Mesenchymal stem cell (in vitro differentiated cells and primary cell): ENCODE measurements at regions not wholly inside any gene's neighbourhood (a gene's known extent, or its start where the extent isn't known, plus 50 kb on each side); places are given as distances from the start of the nearest gene placed in this dataset.

Experiments
- DNase-seq: peaks from one replicate; pipeline ENCODE4 v3.0.0-alpha.2; 2013
- H2AFZ ChIP-seq: one replicate; pipeline ENCODE4 v1.6.1; 2013; ENCODE audit warnings: low read depth, mild to moderate bottlenecking, control low read depth, inconsistent platforms, low read length, moderate library complexity
- H2AK5ac ChIP-seq: 2 replicates; pipeline ENCODE4 v1.6.1; 2013; ENCODE audit warnings: low read length, moderate library complexity, mild to moderate bottlenecking, inconsistent platforms; ENCODE audit not compliant: severe bottlenecking
- H2BK120ac ChIP-seq: one replicate; pipeline ENCODE4 v1.6.1; 2013; ENCODE audit warnings: low read depth, mild to moderate bottlenecking, inconsistent platforms, low read length, moderate library complexity
- H2BK12ac ChIP-seq, 2 experiments: one replicate each; pipeline ENCODE4 v1.6.1; 2013; ENCODE audit warnings: inconsistent platforms in 2 of 2, low read length in 2 of 2, mild to moderate bottlenecking in 2 of 2, moderate library complexity in 2 of 2, control low read depth in 1 of 2
- H2BK15ac ChIP-seq: one replicate; pipeline ENCODE4 v1.6.1; 2013; ENCODE audit warnings: mild to moderate bottlenecking, low read depth, inconsistent platforms; ENCODE audit not compliant: poor library complexity, severe bottlenecking
- H2BK5ac ChIP-seq: 2 replicates; pipeline ENCODE4 v1.6.1; 2013; ENCODE audit warnings: low read depth, mild to moderate bottlenecking, low read length, control low read depth, inconsistent platforms; ENCODE audit not compliant: poor library complexity, severe bottlenecking
- H3K14ac ChIP-seq, 2 experiments: one replicate each; pipeline ENCODE4 v1.6.1; 2013; ENCODE audit warnings: inconsistent platforms in 2 of 2, low read length in 2 of 2, control low read depth in 1 of 2, mild to moderate bottlenecking in 1 of 2, moderate library complexity in 1 of 2
- H3K18ac ChIP-seq, 2 experiments: one replicate each; pipeline ENCODE4 v1.6.1; 2013; ENCODE audit warnings: inconsistent platforms in 2 of 2, low read length in 2 of 2, control low read depth in 1 of 2, low read depth in 1 of 2, mild to moderate bottlenecking in 1 of 2
- H3K23ac ChIP-seq, 2 experiments: one replicate each; pipeline ENCODE4 v1.6.1; 2013; ENCODE audit warnings: inconsistent platforms in 2 of 2, low read length in 2 of 2, mild to moderate bottlenecking in 2 of 2, moderate library complexity in 2 of 2, control low read depth in 1 of 2
- H3K27ac ChIP-seq: 2 replicates; pipeline ENCODE4 v1.5.1; 2013; ENCODE audit warnings: mild to moderate bottlenecking, moderate library complexity, low read length, control low read depth, inconsistent platforms; ENCODE audit not compliant: poor library complexity, severe bottlenecking
- H3K27me3 ChIP-seq, 2 experiments: 2 replicates each; pipeline versions ENCODE4 v1.6.1 to v1.7.0; 2013; ENCODE audit warnings: low read length in 2 of 2, mild to moderate bottlenecking in 2 of 2, moderate library complexity in 2 of 2, control low read depth in 1 of 2, inconsistent platforms in 1 of 2; ENCODE audit not compliant: control insufficient read depth in 1 of 2, insufficient read depth in 1 of 2
- H3K36me3 ChIP-seq, 2 experiments: 2 replicates each; pipeline versions ENCODE4 v1.6.1 to v1.7.0; 2013; ENCODE audit warnings: low read length in 2 of 2, control low read depth in 1 of 2, inconsistent platforms in 1 of 2, low read depth in 1 of 2, mild to moderate bottlenecking in 1 of 2; ENCODE audit not compliant: insufficient read depth in 2 of 2, control insufficient read depth in 1 of 2
- H3K4ac ChIP-seq, 2 experiments: one replicate each; pipeline ENCODE4 v1.6.1; 2013; ENCODE audit warnings: inconsistent platforms in 2 of 2, low read length in 2 of 2, mild to moderate bottlenecking in 2 of 2, moderate library complexity in 2 of 2, control low read depth in 1 of 2, low read depth in 1 of 2
- H3K4me1 ChIP-seq: 2 replicates; pipeline ENCODE4 v1.6.1; 2013; ENCODE audit warnings: low read depth, low read length, control low read depth; ENCODE audit not compliant: control insufficient read depth, insufficient read depth
- H3K4me2 ChIP-seq: 2 replicates; pipeline ENCODE4 v1.6.1; 2013; ENCODE audit warnings: low read length, mild to moderate bottlenecking, inconsistent platforms; ENCODE audit not compliant: poor library complexity, severe bottlenecking
- H3K4me3 ChIP-seq, 2 experiments: 2 replicates each; pipeline versions ENCODE4 v1.5.1 to v1.7.0; 2013; ENCODE audit warnings: low read length in 2 of 2, mild to moderate bottlenecking in 2 of 2, control low read depth in 1 of 2, low read depth in 1 of 2; ENCODE audit not compliant: insufficient read depth in 1 of 2
- H3K79me1 ChIP-seq: replicated peaks from 2 replicates; pipeline ENCODE4 v1.6.1; 2013; ENCODE audit warnings: mild to moderate bottlenecking, control low read depth, low read length, inconsistent platforms; ENCODE audit not compliant: poor library complexity, severe bottlenecking
- H3K9ac ChIP-seq: 2 replicates; pipeline ENCODE4 v1.7.0; 2013; ENCODE audit warnings: mild to moderate bottlenecking, low read length, moderate library complexity
- H3K9me3 ChIP-seq: 2 replicates; pipeline ENCODE4 v1.7.0; 2013; ENCODE audit warnings: mild to moderate bottlenecking, low read length; ENCODE audit not compliant: control insufficient read depth
- H4K8ac ChIP-seq: one replicate; pipeline ENCODE4 v1.6.1; 2013; ENCODE audit warnings: inconsistent platforms, mild to moderate bottlenecking, low read length, moderate library complexity
- H4K91ac ChIP-seq: one replicate; pipeline ENCODE4 v1.6.1; 2013; ENCODE audit warnings: mild to moderate bottlenecking, low read length, inconsistent platforms
- whole genome bisulfite sequencing: methylation state at CpG from one replicate; pipeline ENCODE4 v1.1.7; 2013; ENCODE audit warnings: mixed read lengths; 5-methylcytosine and 5-hydroxymethylcytosine counted together

DNA sequence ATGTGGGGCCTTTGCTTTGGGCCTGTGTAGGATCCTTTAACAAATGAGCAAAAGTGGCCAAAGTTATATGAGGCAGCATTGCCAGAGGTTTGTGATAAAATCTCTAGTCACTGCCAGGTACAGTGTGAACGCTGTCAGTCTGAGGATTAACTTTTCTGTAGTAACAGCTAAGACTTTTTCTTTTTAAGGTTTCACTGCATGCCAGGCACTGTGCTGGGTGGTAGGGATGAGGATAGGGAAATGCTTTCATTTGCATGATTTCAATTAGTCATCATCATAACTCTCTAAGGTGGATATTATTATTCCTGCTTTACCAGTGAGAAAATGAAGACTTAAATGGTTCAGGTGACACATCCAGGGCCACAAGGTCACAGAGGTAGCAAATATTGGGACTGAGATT, 79.7 kb upstream of the BMPER start:
- H3K23ac ChIP-seq, result no peak overlapping the region
- H4K8ac ChIP-seq, result no peak overlapping the region
- no peaks in the 10 kb centered on the region for H3K36me3 ChIP-seq
- 88% methylated on average over 1 of the region's 1 CpG for WGBS
- H3K4me2 ChIP-seq, result no peak overlapping the region
- no peak for DNase-seq
- no peak overlapping the region for H2BK12ac ChIP-seq
- H3K4me3 ChIP-seq, result no peak overlapping the region
- H2BK15ac ChIP-seq, result no peak overlapping the region
- no peaks in the 10 kb centered on the region for H3K79me1 ChIP-seq
- peaks cover 0 to 4% of the 10 kb centered on the region in 2 experiments for H3K27me3 ChIP-seq
- no peak overlapping the region for H4K91ac ChIP-seq
- H2AK5ac ChIP-seq, result no peak overlapping the region
- H2AFZ ChIP-seq, result no peak overlapping the region
- no peak overlapping the region for H2BK5ac ChIP-seq
- peaks cover 4% of the 10 kb centered on the region for H3K4me1 ChIP-seq
- no peak overlapping the region for H3K18ac ChIP-seq
- H3K4ac ChIP-seq, result no peak overlapping the region
- no peak overlapping the region for H3K14ac ChIP-seq
- H2BK120ac ChIP-seq, result no peak overlapping the region
- no peak overlapping the region for H3K27ac ChIP-seq
- no peak overlapping the region for H3K9ac ChIP-seq
- no peaks in the 10 kb centered on the region for H3K9me3 ChIP-seq

DNA sequence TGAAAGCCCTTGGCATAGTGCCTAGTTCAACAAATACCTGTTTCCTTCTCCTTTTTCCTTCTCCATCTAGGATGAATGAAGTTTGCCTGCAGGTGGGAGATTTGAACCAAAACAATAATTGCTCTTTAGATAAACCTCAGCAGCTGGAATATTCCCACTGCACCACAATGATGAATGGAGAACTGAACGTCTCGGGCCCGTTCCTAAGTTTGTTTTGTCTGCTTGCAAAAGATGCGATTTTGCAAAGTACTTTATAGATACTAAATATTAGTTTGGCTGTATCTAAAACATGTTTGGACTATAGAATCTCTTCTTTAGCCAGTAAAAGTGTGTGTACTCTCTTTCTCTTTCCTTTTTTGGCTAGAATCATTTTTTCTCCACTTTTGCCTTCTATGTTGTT, 75.8 kb upstream of the BMPER start:
- peaks cover 2% of the 10 kb centered on the region for H3K4me1 ChIP-seq
- no peak overlapping the region for H2AFZ ChIP-seq
- no peak overlapping the region for H2BK120ac ChIP-seq
- H3K27me3 ChIP-seq, result peaks cover 0 to 8% of the 10 kb centered on the region in 2 experiments
- H3K23ac ChIP-seq, result no peak overlapping the region
- H3K9me3 ChIP-seq, result no peaks in the 10 kb centered on the region
- H3K14ac ChIP-seq, result no peak overlapping the region
- H3K4ac ChIP-seq, result no peak overlapping the region
- H3K27ac ChIP-seq, result no peak overlapping the region
- WGBS, result 100% methylated on average over 4 of the region's 4 CpGs
- H4K8ac ChIP-seq, result no peak overlapping the region
- H2AK5ac ChIP-seq, result no peak overlapping the region
- no peak overlapping the region for H3K4me3 ChIP-seq
- no peaks in the 10 kb centered on the region for H3K36me3 ChIP-seq
- no peak overlapping the region for H2BK5ac ChIP-seq
- no peak overlapping the region for H4K91ac ChIP-seq
- H2BK12ac ChIP-seq, result no peak overlapping the region
- no peak overlapping the region for H3K18ac ChIP-seq
- H3K9ac ChIP-seq, result no peak overlapping the region
- DNase-seq, result no peak
- no peak overlapping the region for H2BK15ac ChIP-seq
- no peak overlapping the region for H3K4me2 ChIP-seq
- no peaks in the 10 kb centered on the region for H3K79me1 ChIP-seq

DNA sequence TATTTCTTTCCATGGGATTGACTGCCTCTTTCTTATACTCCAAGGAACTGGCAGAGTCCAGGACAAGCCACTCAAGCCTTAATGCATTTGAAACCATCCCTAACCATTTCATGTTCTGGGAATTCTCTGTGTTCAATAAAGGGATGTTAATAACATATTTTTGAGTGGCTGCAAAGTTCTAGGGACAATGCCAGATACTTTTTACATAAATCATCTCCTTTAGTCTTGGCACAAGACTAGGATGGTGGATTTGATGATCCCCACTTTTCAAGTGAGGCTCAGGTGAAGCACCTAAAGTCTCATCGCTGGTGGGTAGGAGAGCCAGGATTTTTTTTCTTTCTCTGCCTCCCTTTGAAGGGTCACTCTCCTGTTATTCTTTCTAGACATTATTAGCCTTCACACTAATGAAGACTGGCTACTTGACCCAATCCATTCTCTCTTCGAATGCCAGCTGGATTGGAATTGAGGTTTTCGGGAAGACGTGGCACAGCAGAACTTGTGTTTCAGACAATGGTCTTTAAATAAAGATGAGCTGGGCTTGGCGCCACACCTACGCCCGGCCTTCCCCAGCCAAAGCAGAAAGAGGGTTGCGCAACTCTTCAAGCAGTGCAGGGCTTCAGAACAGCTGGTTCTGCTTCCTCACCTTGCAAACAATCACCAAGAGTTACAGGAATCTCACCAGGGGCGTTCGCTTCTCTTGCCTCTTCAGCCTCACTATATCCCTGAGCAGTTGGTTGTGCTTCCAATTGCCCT, 73.8 kb upstream of the BMPER start:
- Histone ChIP-seq H2BK12ac (no peak overlapping the region), H3K9me3 (no peaks in the 10 kb centered on the region), H2BK5ac (no peak overlapping the region), H3K36me3 (no peaks in the 10 kb centered on the region), H4K8ac (no peak overlapping the region), H3K23ac (no peak overlapping the region), H3K4ac (no peak overlapping the region), H2BK120ac (no peak overlapping the region), H3K14ac (no peak overlapping the region), H3K27me3 (peaks cover 0 to 8% of the 10 kb centered on the region in 2 experiments), H4K91ac (no peak overlapping the region), H3K4me1 (no peaks in the 10 kb centered on the region), H3K27ac (no peak overlapping the region), H3K79me1 (no peaks in the 10 kb centered on the region), H3K4me2 (no peak overlapping the region), H3K18ac (no peak overlapping the region), H2BK15ac (no peak overlapping the region), H3K4me3 (peak overlapping the region in 1 of 2 experiments; percentile 58), H2AK5ac (no peak overlapping the region), H2AFZ (no peak overlapping the region), H3K9ac (peak overlapping the region; percentile 42)
- 95% methylated on average over 9 of the region's 10 CpGs for WGBS
- no peak for DNase-seq

DNA sequence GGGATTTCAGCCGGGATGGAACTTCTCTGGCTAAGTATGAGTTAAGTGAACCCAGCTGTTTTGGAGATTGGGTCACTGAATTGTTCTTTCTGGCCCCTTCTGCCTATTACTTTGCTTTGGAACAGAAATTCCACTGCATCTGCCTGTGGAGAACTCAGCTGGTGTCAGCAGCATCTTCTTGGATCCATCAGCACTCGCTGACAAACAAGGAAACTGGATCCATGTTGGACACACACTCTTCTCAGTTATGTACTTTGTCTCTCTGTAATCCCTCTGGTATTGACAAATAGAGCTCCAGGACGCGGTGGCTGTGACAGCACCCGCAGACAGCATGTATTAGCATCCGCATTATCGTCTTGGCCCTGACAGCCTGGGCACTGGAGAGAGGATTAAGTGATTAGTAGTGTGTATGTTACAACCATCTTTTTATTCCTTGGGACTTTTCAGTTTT, 73.0 kb upstream of the BMPER start:
- Histone ChIP-seq H3K79me1 (no peaks in the 10 kb centered on the region), H3K36me3 (no peaks in the 10 kb centered on the region), H3K14ac (no peak overlapping the region), H3K4me2 (no peak overlapping the region), H2AK5ac (no peak overlapping the region), H3K23ac (no peak overlapping the region), H2BK15ac (no peak overlapping the region), H4K8ac (no peak overlapping the region), H3K9ac (peak overlapping the region; percentile 42), H2BK120ac (no peak overlapping the region), H2AFZ (no peak overlapping the region), H3K4ac (no peak overlapping the region), H3K9me3 (peaks cover 3% of the 10 kb centered on the region), H3K27ac (no peak overlapping the region), H4K91ac (no peak overlapping the region), H3K4me1 (no peaks in the 10 kb centered on the region), H2BK12ac (no peak overlapping the region), H2BK5ac (no peak overlapping the region), H3K18ac (no peak overlapping the region), H3K4me3 (peak overlapping the region in 1 of 2 experiments; percentile 58), H3K27me3 (peaks cover 0 to 8% of the 10 kb centered on the region in 2 experiments)
- no peak for DNase-seq
- WGBS, result 95% methylated on average over 7 of the region's 7 CpGs
